ENCODE measurements at regions not wholly inside any gene's neighbourhood (a gene's known extent, or its start where the extent isn't known, plus 50 kb on each side); places are given as distances from the start of the nearest gene placed in this dataset.

DNA sequence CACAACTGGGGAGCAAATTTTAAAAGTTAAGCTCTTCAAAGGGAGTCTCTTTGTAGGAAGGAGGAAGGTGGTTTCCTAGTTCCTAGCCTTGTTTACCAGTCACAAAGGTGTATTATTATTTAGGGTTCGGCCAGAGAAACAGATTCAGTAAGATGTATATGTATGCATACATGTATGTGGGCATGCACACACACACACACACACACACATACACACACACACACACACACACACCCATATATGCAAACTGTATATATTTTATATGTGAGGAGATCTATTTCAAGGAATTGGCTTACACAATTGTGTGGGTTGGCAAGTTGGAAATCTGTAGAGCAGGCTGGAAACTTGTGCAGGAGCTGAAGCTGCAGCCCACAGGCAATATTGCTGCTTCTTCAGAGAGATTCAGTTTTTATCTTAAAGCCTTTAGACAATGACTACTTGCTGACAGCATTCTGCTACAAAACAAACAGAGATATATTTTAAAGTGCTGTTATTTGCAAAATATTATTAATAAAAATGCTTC, 75.3 kb upstream of the DNAH5 start:
- Histone ChIP-seq H3K36me3 (replicated peaks in 1 of 2; ENCODE audit: control insufficient read depth in 1 of 2, insufficient read depth in 2 of 2, low read length in 2 of 2) (no peaks in the 10 kb centered on the region), H3K9me3 (ENCODE audit: low read length) (no peaks in the 10 kb centered on the region), H3K4me2 (ENCODE audit: low read depth, low read length) (no peak overlapping the region), H3K9ac (ENCODE audit: insufficient read depth, low read depth, low read length) (no peak overlapping the region), H3K4me1 (ENCODE audit: insufficient read depth, low read length) (no peaks in the 10 kb centered on the region), H2AFZ (ENCODE audit: low read length) (no peak overlapping the region), H3K4me3 (replicated peaks in 1 of 3; ENCODE audit: insufficient read depth in 1 of 3, low read depth in 2 of 3, low read length in 3 of 3) (no peak overlapping the region), H4K20me1 (ENCODE audit: insufficient read depth, low read length) (no peaks in the 10 kb centered on the region), H3K27ac (ENCODE audit: extremely low read length, insufficient read depth, low read length) (no peak overlapping the region), H3K27me3 (ENCODE audit: control insufficient read depth in 1 of 2, insufficient read depth in 2 of 2, low read length in 2 of 2) (no peaks in the 10 kb centered on the region), H3K79me2 (ENCODE audit: insufficient read depth, low read length) (no peaks in the 10 kb centered on the region)
- 0% methylated on average over 1 of the region's 1 CpG for WGBS (ENCODE audit: low lambda C conversion rate)
- in situ Hi-C loops (cut with HindIII; ENCODE audit: extremely low pct_ligation_motif_present, low pct_unique_long_range_greater_than_20kb), result no loop called here
- no peak for ATAC-seq
- no peak for FAIRE-seq
- TF ChIP-seq, protein P1, sequence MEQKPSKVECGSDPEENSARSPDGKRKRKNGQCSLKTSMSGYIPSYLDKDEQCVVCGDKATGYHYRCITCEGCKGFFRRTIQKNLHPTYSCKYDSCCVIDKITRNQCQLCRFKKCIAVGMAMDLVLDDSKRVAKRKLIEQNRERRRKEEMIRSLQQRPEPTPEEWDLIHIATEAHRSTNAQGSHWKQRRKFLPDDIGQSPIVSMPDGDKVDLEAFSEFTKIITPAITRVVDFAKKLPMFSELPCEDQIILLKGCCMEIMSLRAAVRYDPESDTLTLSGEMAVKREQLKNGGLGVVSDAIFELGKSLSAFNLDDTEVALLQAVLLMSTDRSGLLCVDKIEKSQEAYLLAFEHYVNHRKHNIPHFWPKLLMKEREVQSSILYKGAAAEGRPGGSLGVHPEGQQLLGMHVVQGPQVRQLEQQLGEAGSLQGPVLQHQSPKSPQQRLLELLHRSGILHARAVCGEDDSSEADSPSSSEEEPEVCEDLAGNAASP (CRISPR knock-in tag; IDR thresholded peaks at IDR 0.05; ENCODE audit: borderline replicate concordance), result no peak
- no peak for TF ChIP-seq ZNF644 (CRISPR knock-in tag; IDR thresholded peaks at IDR 0.05; ENCODE audit: low read depth)
- no peak for TF ChIP-seq KLF6 (CRISPR knock-in tag; IDR thresholded peaks at IDR 0.05)
- TF ChIP-seq, protein P2, sequence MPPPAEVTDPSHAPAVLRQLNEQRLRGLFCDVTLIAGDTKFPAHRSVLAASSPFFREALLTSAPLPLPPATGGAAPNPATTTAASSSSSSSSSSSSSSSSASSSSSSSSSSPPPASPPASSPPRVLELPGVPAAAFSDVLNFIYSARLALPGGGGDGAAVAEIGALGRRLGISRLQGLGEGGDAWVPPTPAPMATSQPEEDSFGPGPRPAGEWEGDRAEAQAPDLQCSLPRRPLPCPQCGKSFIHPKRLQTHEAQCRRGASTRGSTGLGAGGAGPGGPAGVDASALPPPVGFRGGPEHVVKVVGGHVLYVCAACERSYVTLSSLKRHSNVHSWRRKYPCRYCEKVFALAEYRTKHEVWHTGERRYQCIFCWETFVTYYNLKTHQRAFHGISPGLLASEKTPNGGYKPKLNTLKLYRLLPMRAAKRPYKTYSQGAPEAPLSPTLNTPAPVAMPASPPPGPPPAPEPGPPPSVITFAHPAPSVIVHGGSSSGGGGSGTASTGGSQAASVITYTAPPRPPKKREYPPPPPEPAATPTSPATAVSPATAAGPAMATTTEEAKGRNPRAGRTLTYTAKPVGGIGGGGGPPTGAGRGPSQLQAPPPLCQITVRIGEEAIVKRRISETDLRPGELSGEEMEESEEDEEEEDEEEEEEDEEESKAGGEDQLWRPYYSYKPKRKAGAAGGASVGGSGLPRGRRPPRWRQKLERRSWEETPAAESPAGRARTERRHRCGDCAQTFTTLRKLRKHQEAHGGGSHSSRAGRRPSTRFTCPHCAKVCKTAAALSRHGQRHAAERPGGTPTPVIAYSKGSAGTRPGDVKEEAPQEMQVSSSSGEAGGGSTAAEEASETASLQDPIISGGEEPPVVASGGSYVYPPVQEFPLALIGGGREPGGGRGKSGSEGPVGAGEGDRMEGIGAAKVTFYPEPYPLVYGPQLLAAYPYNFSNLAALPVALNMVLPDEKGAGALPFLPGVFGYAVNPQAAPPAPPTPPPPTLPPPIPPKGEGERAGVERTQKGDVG (CRISPR knock-in tag; IDR thresholded peaks at IDR 0.05; ENCODE audit: borderline replicate concordance), result no peak
- TF ChIP-seq CENPX (CRISPR knock-in tag; IDR thresholded peaks at IDR 0.05), result no peak
- TF ChIP-seq GABPA (IDR thresholded peaks at IDR 0.05; ENCODE audit: low read depth, low read length), result no peak
- TF ChIP-seq GABPA (CRISPR knock-in tag; IDR thresholded peaks at IDR 0.05; ENCODE audit: low read depth), result no peak
- no peak for TF ChIP-seq THAP11 (CRISPR knock-in tag; IDR thresholded peaks at IDR 0.05)
- TF ChIP-seq ZSCAN20 (CRISPR knock-in tag; IDR thresholded peaks at IDR 0.05; ENCODE audit: borderline replicate concordance), result no peak
- no peak for TF ChIP-seq ZNF121 (CRISPR knock-in tag; IDR thresholded peaks at IDR 0.05)
- BruUV-seq (replicated peaks), result no TSS peak
- intact Hi-C loops (cut with micrococcal nuclease; ENCODE audit: unreplicated experiment), result loop anchor here (10.0 kb wide), 1 partner anchor 85 kb away; no protein-coding TSS in a partner anchor
- CTCF ChIA-PET (ENCODE audit: low intra/inter-chr PET ratio, low total read pairs), result no interaction called here
- no peak for DNase-seq (ENCODE audit: low spot score)
- POLR2A ChIA-PET, result no interaction called here

Measured in HepG2 (cell line).